T-cell (primary cell): ENCODE measurements at regions not wholly inside any gene's neighbourhood (a gene's known extent, or its start where the extent isn't known, plus 50 kb on each side); places are given as distances from the start of the nearest gene placed in this dataset.

ENCODE experiments used
- ATAC-seq, 4 experiments: fragments of 200-7000 bp in 3 of 4; fragments of 150-1000 bp in 1 of 4; cut with Tn5 transposase; replicated peaks in 1 of 4; 1 replicate in 3 of 4; 2 replicates in 1 of 4; pipeline ENCODE4 v1.10.0; 2021; ENCODE audit warnings: moderate library complexity in 3 of 4, mild to moderate bottlenecking in 2 of 4, moderate number of reproducible peaks in 1 of 4
- CTCF ChIA-PET, 2 donors: fragments of 300-600 bp; sonication (Branson Sonifier 250); formaldehyde crosslinking; loops; one replicate each; lab custom pipeline; 2022; ENCODE audit warnings: antibody characterized with exemption in 2 of 2; lab: Charles Lee
- POLR2A ChIA-PET, 2 donors: fragments of 300-600 bp; sonication (Branson Sonifier 250); formaldehyde crosslinking; loops; one replicate each; lab custom pipeline; 2022; ENCODE audit warnings: antibody characterized with exemption in 2 of 2; lab: Charles Lee
- DNase-seq, 35 experiments: peaks; one replicate each; pipeline versions ENCODE4 v3.0.0 to v3.0.0-alpha.2; 2013 to 2023
- H3K27ac ChIP-seq: one replicate; pipeline ENCODE4 v1.5.1; 2013; ENCODE audit warnings: low read length
- H3K27me3 ChIP-seq, 2 experiments: replicated peaks in 1 of 2; 1 replicate in 1 of 2; 2 replicates in 1 of 2; pipeline versions ENCODE4 v1.6.1 to v1.7.0; 2013; ENCODE audit warnings: low read length in 1 of 2, mixed read lengths in 1 of 2; ENCODE audit not compliant: control insufficient read depth in 2 of 2, insufficient read depth in 2 of 2; ENCODE audit errors: extremely low read depth in 1 of 2
- H3K36me3 ChIP-seq, 2 donors: 1 replicate in 1 of 2; 2 replicates in 1 of 2; pipeline versions ENCODE4 v1.6.1 to v1.7.0; 2013; ENCODE audit warnings: low read length in 1 of 2; ENCODE audit not compliant: control insufficient read depth in 2 of 2, insufficient read depth in 1 of 2; ENCODE audit errors: extremely low read depth in 1 of 2
- H3K4me1 ChIP-seq, 2 experiments: 1 replicate in 1 of 2; 2 replicates in 1 of 2; pipeline versions ENCODE4 v1.6.1 to v1.7.0; 2013; ENCODE audit warnings: low read length in 2 of 2, mixed read lengths in 1 of 2; ENCODE audit not compliant: insufficient read depth in 2 of 2, control insufficient read depth in 1 of 2; ENCODE audit errors: extremely low read depth in 1 of 2
- H3K4me3 ChIP-seq, 2 donors: 1 replicate in 1 of 2; 2 replicates in 1 of 2; pipeline versions ENCODE4 v1.5.1 to v1.7.0; 2013; ENCODE audit warnings: mild to moderate bottlenecking in 2 of 2, low read length in 1 of 2, moderate library complexity in 1 of 2; ENCODE audit not compliant: control insufficient read depth in 1 of 2; ENCODE audit errors: extremely low read depth in 1 of 2
- H3K9me3 ChIP-seq: 2 replicates; pipeline ENCODE4 v1.7.0; 2013
- H3K27ac Mint-ChIP-seq, 2 donors: one replicate each; pipeline ENCODE4 v1.8.0; 2020 to 2021; ENCODE audit warnings: mild to moderate bottlenecking in 2 of 2, mixed read lengths in 2 of 2
- H3K27me3 Mint-ChIP-seq, 2 donors: one replicate each; pipeline ENCODE4 v1.8.0; 2021 to 2022; ENCODE audit warnings: mixed read lengths in 2 of 2
- H3K36me3 Mint-ChIP-seq: one replicate; pipeline ENCODE4 v1.8.0; 2021; ENCODE audit warnings: mixed read lengths
- H3K4me1 Mint-ChIP-seq, 3 donors: one replicate each; pipeline ENCODE4 v1.8.0; 2020 to 2022; ENCODE audit warnings: mixed read lengths in 3 of 3, mild to moderate bottlenecking in 1 of 3
- H3K4me3 Mint-ChIP-seq, 3 donors: one replicate each; pipeline ENCODE4 v1.8.0; 2020 to 2022; ENCODE audit warnings: mild to moderate bottlenecking in 3 of 3, mixed read lengths in 3 of 3, moderate library complexity in 3 of 3
- H3K9me3 Mint-ChIP-seq, 3 donors: one replicate each; pipeline ENCODE4 v1.8.0; 2020 to 2022; ENCODE audit warnings: mixed read lengths in 3 of 3
- WGBS: methylation state at CpG from one replicate; pipeline ENCODE4 v1.1.5; 2013; ENCODE audit warnings: missing lambda C conversion rate; ENCODE audit not compliant: insufficient coverage; 5-methylcytosine and 5-hydroxymethylcytosine counted together

DNA sequence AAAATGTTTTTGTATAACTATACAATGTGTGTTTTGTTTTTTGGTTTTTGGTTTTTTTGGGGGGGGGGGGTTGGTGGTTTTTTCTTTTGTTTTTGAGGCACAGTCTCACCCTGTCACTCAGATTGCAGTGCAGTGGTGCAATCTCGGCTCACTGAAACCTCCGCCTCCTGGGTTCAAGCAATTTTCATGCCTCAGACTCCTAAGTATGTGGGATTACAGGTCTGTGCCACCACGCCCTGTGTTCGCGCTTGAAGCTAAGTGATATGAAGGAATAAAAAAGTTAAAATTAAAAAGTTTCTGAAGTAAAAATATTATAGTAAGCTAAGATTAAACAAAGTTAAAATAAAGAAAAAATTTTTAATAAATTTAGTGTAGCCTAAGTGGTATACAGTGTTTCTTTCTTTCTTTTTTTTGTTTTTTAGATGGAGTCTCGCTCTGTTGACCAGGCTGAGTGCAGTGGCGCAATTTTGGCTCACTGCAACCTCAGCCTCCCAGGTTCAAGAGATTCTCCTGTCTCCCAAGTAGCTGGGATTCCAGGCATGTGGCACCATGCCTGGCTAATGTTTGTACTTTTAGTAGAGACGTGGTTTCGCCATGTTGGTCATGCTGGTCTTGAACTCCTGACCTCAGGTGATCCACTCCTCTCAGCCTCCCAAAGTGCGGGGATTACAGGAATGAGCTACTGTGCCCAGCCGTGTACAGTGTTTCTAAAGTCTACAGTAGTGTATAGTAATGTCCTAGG is 53.9 kb upstream of the TEX55 start:
- Mint-ChIP-seq H3K27me3 (no peaks in the 10 kb centered on the region), H3K4me1 (no peaks in the 10 kb centered on the region), H3K4me3 (no peak overlapping the region), H3K27ac (no peak overlapping the region), H3K9me3 (no peaks in the 10 kb centered on the region), H3K36me3 (no peaks in the 10 kb centered on the region)
- H3K27me3 ChIP-seq, result no peaks in the 10 kb centered on the region
- no peaks in the 10 kb centered on the region for H3K36me3 ChIP-seq
- ChIA-PET POLR2A (interaction anchor here in 1 of 2 donors (1.0 kb wide), 1 partner anchor 9 kb away, joined by 4 read pairs; no protein-coding TSS in a partner anchor), CTCF (interaction anchor here (0.6 to 9.3 kb wide), 4 partner anchors 55 to 210 kb away, joined by 3 to 237 read pairs (median 119); no protein-coding TSS in a partner anchor)
- DNase-seq (no peak), ATAC-seq (no peak)
- H3K4me1 ChIP-seq, result no peaks in the 10 kb centered on the region
- H3K9me3 ChIP-seq, result no peaks in the 10 kb centered on the region
- no peak overlapping the region for H3K4me3 ChIP-seq
- 90% methylated on average over 2 of the region's 11 CpGs for WGBS
- H3K27ac ChIP-seq, result no peak overlapping the region

DNA sequence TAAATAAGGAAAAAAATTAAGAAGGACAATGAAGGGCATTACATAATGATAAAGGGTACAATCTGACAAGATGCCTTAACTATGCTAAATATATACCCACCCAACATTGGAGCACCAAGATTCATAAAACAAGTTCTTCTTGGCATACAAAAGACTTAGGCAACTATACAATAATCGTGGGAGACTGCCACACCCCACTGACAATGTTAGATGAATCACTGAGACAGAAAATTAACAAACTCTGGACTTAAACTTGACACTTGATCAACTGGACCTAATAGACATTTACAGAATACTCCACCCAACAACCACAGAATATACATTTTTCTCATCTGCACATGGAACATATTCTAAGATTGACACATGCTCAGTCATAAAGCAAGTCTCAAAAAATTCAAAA is 53.2 kb upstream of the IGSF11 start:
- no peaks in the 10 kb centered on the region for H3K9me3 Mint-ChIP-seq
- no peaks in the 10 kb centered on the region for H3K36me3 ChIP-seq
- ATAC-seq, result no peak
- H3K27me3 ChIP-seq, result no peaks in the 10 kb centered on the region
- WGBS, result 71% methylated on average over 1 of the region's 1 CpG
- no peak overlapping the region for H3K4me3 Mint-ChIP-seq
- no peaks in the 10 kb centered on the region for H3K36me3 Mint-ChIP-seq
- CTCF ChIA-PET, result interaction anchor here in 1 of 2 donors (1.7 kb wide), 1 partner anchor 205 kb away, joined by 5 read pairs; no protein-coding TSS in a partner anchor
- H3K9me3 ChIP-seq, result no peaks in the 10 kb centered on the region
- no peak overlapping the region for H3K4me3 ChIP-seq
- H3K27ac ChIP-seq, result no peak overlapping the region
- POLR2A ChIA-PET, result no interaction called here
- H3K4me1 ChIP-seq, result no peaks in the 10 kb centered on the region
- peaks cover 4 to 16% of the 10 kb centered on the region in 2 donors for H3K27me3 Mint-ChIP-seq
- H3K4me1 Mint-ChIP-seq, result no peaks in the 10 kb centered on the region
- DNase-seq, result no peak
- H3K27ac Mint-ChIP-seq, result no peak overlapping the region

DNA sequence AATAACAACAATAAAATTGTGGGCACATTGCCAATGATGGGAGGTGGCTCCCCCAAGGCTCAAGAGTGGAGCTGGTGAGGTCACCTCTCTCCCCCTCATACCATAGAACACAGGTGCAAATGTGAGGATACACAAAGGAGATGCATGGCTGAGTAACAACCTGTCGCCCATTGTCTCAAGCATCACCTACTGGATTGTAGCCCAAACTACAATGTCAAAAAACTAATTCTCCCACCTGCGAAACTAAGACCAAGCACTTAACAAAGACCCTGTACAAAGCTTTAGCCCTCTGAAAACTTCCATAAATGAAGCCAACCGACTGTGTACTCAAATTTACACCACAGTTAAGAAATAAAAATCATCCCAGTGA is 50.4 kb upstream of the IGSF11 start:
- CTCF ChIA-PET, result interaction anchor here (0.9 to 1.8 kb wide), 3 partner anchors 10 to 202 kb away, joined by 3 to 5 read pairs (median 4); no protein-coding TSS in a partner anchor
- peaks cover 4 to 16% of the 10 kb centered on the region in 2 donors for H3K27me3 Mint-ChIP-seq
- Histone ChIP-seq H3K27me3 (no peaks in the 10 kb centered on the region), H3K4me1 (no peaks in the 10 kb centered on the region), H3K27ac (no peak overlapping the region), H3K9me3 (no peaks in the 10 kb centered on the region), H3K4me3 (no peak overlapping the region), H3K36me3 (no peaks in the 10 kb centered on the region)
- 92% methylated on average over 1 of the region's 3 CpGs for WGBS
- H3K4me1 Mint-ChIP-seq, result no peaks in the 10 kb centered on the region
- ATAC-seq (no peak), DNase-seq (no peak)
- POLR2A ChIA-PET, result no interaction called here
- no peaks in the 10 kb centered on the region for H3K9me3 Mint-ChIP-seq
- no peaks in the 10 kb centered on the region for H3K36me3 Mint-ChIP-seq
- no peak overlapping the region for H3K27ac Mint-ChIP-seq
- H3K4me3 Mint-ChIP-seq, result no peak overlapping the region

DNA sequence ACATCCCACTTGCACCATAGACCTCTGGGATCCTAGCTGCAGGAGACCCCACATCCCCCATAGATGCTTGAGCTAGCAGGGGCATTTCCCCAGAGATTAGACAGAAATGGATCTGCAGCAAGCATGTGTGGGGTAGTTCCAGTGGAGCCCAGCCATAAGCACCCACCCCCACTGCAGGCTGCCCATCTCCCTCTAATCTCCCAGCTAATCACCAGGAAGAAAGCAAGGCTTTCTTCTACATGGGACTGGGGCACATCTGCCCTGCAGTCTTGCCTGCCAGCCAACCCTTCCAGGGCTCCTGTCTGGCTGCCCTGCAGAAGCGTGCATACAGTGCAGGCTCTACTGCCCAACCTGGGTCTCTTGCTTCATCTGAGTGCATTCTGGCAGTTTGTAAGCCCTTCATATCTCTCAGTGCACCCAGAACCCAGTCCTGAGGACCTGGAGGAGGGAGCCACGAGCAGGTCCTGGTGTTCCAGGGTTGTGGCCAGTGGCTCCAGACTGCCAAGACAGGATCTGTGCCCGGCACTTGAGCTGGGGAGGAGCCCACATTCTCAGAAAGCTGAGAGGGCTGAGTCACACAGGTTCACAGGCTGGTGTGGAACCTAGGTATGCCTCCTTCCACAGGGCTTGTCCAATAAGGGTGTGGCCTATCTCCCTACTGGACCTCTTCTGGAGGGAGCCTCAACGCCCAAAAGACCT is 49.9 kb upstream of the IGSF11 start:
- H3K27ac ChIP-seq, result no peak overlapping the region
- H3K36me3 ChIP-seq, result no peaks in the 10 kb centered on the region
- H3K4me1 ChIP-seq, result no peaks in the 10 kb centered on the region
- Mint-ChIP-seq H3K27ac (no peak overlapping the region), H3K4me3 (no peak overlapping the region), H3K9me3 (no peaks in the 10 kb centered on the region), H3K36me3 (no peaks in the 10 kb centered on the region), H3K27me3 (peaks cover 4 to 16% of the 10 kb centered on the region in 2 donors), H3K4me1 (no peaks in the 10 kb centered on the region)
- ATAC-seq, result no peak
- WGBS, result 60% methylated on average over 2 of the region's 4 CpGs
- POLR2A ChIA-PET, result no interaction called here
- no peaks in the 10 kb centered on the region for H3K9me3 ChIP-seq
- CTCF ChIA-PET, result interaction anchor here in 1 of 2 donors (1.8 kb wide), 1 partner anchor 202 kb away, joined by 5 read pairs; no protein-coding TSS in a partner anchor
- H3K27me3 ChIP-seq, result no peaks in the 10 kb centered on the region
- no peak overlapping the region for H3K4me3 ChIP-seq
- no peak for DNase-seq
